HepG2 (cell line): ENCODE measurements at regions not wholly inside any gene's neighbourhood (a gene's known extent, or its start where the extent isn't known, plus 50 kb on each side); places are given as distances from the start of the nearest gene placed in this dataset.
"Not testable (repeated sequence)": the region's sequence is repeated elsewhere in the genome, so short reads cannot be mapped to it uniquely, and the experiment has no call there.

Experiments
- ATAC-seq: fragments of 200-7000 bp; cut with Tn5 transposase; 3 replicates; pipeline ENCODE4 v1.9.1; 2020; ENCODE audit warnings: mild to moderate bottlenecking, moderate library complexity
- BruUV-seq: library from RNA; stranded (reverse); fragments of 400-500 nt; replicated peaks from 2 replicates; lab custom pipeline; 2021; lab: Mats Ljungman, UMichigan
- CTCF ChIA-PET: fragments of 300-600 bp; formaldehyde crosslinking; extraction: SDS; loops from one replicate; lab custom pipeline; 2021; ENCODE audit warnings: low total read pairs, inconsistent platforms, low intra/inter-chr PET ratio; lab: Yijun Ruan, JAX
- POLR2A ChIA-PET: fragments of 350-600 bp; sonication (Branson Sonifier 250); formaldehyde crosslinking; loops from one replicate; lab custom pipeline; 2020; ENCODE audit warnings: antibody characterized with exemption, inconsistent platforms; lab: Yijun Ruan, JAX
- DNase-seq: peaks from one replicate; pipeline ENCODE4 v3.0.0-alpha.2; 2015; ENCODE audit warnings: low spot score
- FAIRE-seq: peaks from 3 replicates; lab custom pipeline; 2011; peaks lifted over from hg19 to GRCh38; lab: Jason Lieb, UNC
- H2AFZ ChIP-seq: one replicate; pipeline ENCODE4 v1.6.1; 2011; ENCODE audit warnings: low read length, inconsistent platforms
- H3K27ac ChIP-seq: fragments of 300-600 bp; 3 replicates; pipeline ENCODE4 v1.8.0; 2011; ENCODE audit warnings: mixed run types, mild to moderate bottlenecking, mixed read lengths, low read length, inconsistent platforms; ENCODE audit not compliant: insufficient read depth; ENCODE audit errors: extremely low read length
- H3K27me3 ChIP-seq, 2 experiments: fragments of 200-600 bp in 1 of 2; 2 replicates in 1 of 2; 3 replicates in 1 of 2; pipeline versions ENCODE4 v1.6.0 to v1.8.0; 2011; ENCODE audit warnings: low read length in 2 of 2, mild to moderate bottlenecking in 2 of 2, moderate library complexity in 2 of 2, inconsistent platforms in 1 of 2; ENCODE audit not compliant: insufficient read depth in 2 of 2, control insufficient read depth in 1 of 2
- H3K36me3 ChIP-seq, 2 experiments: fragments of 200-600 bp in 1 of 2; replicated peaks in 1 of 2; 2 replicates in 1 of 2; 3 replicates in 1 of 2; pipeline versions ENCODE4 v1.5.1 to v1.8.0; 2011; ENCODE audit warnings: low read length in 2 of 2, inconsistent platforms in 1 of 2; ENCODE audit not compliant: insufficient read depth in 2 of 2, control insufficient read depth in 1 of 2
- H3K4me1 ChIP-seq: 2 replicates; pipeline ENCODE4 v1.5.1; 2012; ENCODE audit warnings: low read length, inconsistent platforms; ENCODE audit not compliant: insufficient read depth
- H3K4me2 ChIP-seq: 2 replicates; pipeline ENCODE4 v1.6.0; 2011; ENCODE audit warnings: low read depth, low read length, inconsistent platforms
- H3K4me3 ChIP-seq, 3 experiments: fragments of 200-600 bp in 1 of 3; sonication (generic), shearing (Covaris generic) in 1 of 3; replicated peaks in 1 of 3; 2 replicates each; pipeline ENCODE4 v1.5.1; 2011 to 2016; ENCODE audit warnings: low read length in 3 of 3, inconsistent platforms in 2 of 3, low read depth in 2 of 3, mild to moderate bottlenecking in 2 of 3, control low read depth in 1 of 3, mixed read lengths in 1 of 3; ENCODE audit not compliant: insufficient read depth in 1 of 3
- H3K79me2 ChIP-seq: one replicate; pipeline ENCODE4 v1.6.1; 2011; ENCODE audit warnings: low read length, inconsistent platforms; ENCODE audit not compliant: insufficient read depth
- H3K9ac ChIP-seq: 2 replicates; pipeline ENCODE4 v1.6.0; 2011; ENCODE audit warnings: mild to moderate bottlenecking, low read depth, low read length, inconsistent platforms; ENCODE audit not compliant: insufficient read depth
- H3K9me3 ChIP-seq: 2 replicates; pipeline ENCODE4 v1.5.1; 2012; ENCODE audit warnings: mild to moderate bottlenecking, low read length
- H4K20me1 ChIP-seq: 2 replicates; pipeline ENCODE4 v1.6.0; 2011; ENCODE audit warnings: inconsistent platforms, mild to moderate bottlenecking, low read length, moderate library complexity; ENCODE audit not compliant: insufficient read depth
- WIZ ChIP-seq: sonication (generic); formaldehyde crosslinking; IDR thresholded peaks from 2 replicates; pipeline ENCODE4 v1.5.1; 2020; ENCODE audit warnings: mild to moderate bottlenecking, missing genetic modification reagents
- ZNF407 ChIP-seq: sonication (generic); formaldehyde crosslinking; IDR thresholded peaks from one replicate; pipeline ENCODE4 v1.5.1; 2020; ENCODE audit warnings: mild to moderate bottlenecking, missing genetic modification reagents; ENCODE audit errors: not compliant biosample characterization
- ZNF501 ChIP-seq: sonication (generic); formaldehyde crosslinking; IDR thresholded peaks from 2 replicates; pipeline ENCODE4 v1.5.1; 2020; ENCODE audit warnings: mild to moderate bottlenecking, moderate library complexity, missing genetic modification reagents
- WGBS: methylation state at CpG from one replicate; pipeline ENCODE4 v1.1.6; 2017; ENCODE audit warnings: low lambda C conversion rate; 5-methylcytosine and 5-hydroxymethylcytosine counted together
- in situ Hi-C: cut with HindIII; loops from 2 replicates; pipeline ENCODE4 v1.10.0; 2017; ENCODE audit warnings: low pct_unique_long_range_greater_than_20kb; ENCODE audit not compliant: extremely low pct_ligation_motif_present
- intact Hi-C: fragments of 100-400 bp; cut with micrococcal nuclease; formaldehyde crosslinking; loops from one replicate; pipeline ENCODE4 v1.10.0; 2022; ENCODE audit not compliant: unreplicated experiment

GRCh38 chr7:103240806-103241205, 56.4 kb upstream of the PMPCB start (continued):
- no peak for TF ChIP-seq ZNF407
- no peak for TF ChIP-seq WIZ (CRISPR knock-in tag)
- no peak for TF ChIP-seq ZNF501 (CRISPR knock-in tag)

- H3K9ac ChIP-seq, ATAC-seq, intact Hi-C loops, H2AFZ ChIP-seq, H3K27me3 ChIP-seq, CTCF ChIA-PET, H3K4me1 ChIP-seq, DNase-seq, H3K27ac ChIP-seq, BruUV-seq, H3K4me3 ChIP-seq, H3K79me2 ChIP-seq, H4K20me1 ChIP-seq, H3K4me2 ChIP-seq, in situ Hi-C loops, FAIRE-seq, H3K9me3 ChIP-seq, H3K36me3 ChIP-seq, POLR2A ChIA-PET: not testable (repeated sequence)
- WGBS = 30% methylated on average over 4 of the region's 4 CpGs
Observed at GRCh38 chr7:103235824-103236223, 61.4 kb upstream of the PMPCB start.

- H3K27me3 ChIP-seq, H3K9ac ChIP-seq, H3K27ac ChIP-seq, POLR2A ChIA-PET, DNase-seq, H3K79me2 ChIP-seq, ATAC-seq, BruUV-seq, H2AFZ ChIP-seq, H3K36me3 ChIP-seq, intact Hi-C loops, H4K20me1 ChIP-seq, in situ Hi-C loops, H3K4me1 ChIP-seq, CTCF ChIA-PET, H3K4me2 ChIP-seq, H3K9me3 ChIP-seq, FAIRE-seq, H3K4me3 ChIP-seq: not testable (repeated sequence)
- WGBS = 76% methylated on average over 2 of the region's 2 CpGs
Observed at GRCh38 chr7:103234877-103235276, 62.4 kb upstream of the PMPCB start.
